GM21576 (cell line): ENCODE measurements at regions not wholly inside any gene's neighbourhood (a gene's known extent, or its start where the extent isn't known, plus 50 kb on each side); places are given as distances from the start of the nearest gene placed in this dataset.

Experiments
- ATAC-seq: cut with Tn5 transposase; IDR thresholded peaks from one replicate; pipeline ENCODE4 v1.9.1; 2021; ENCODE audit warnings: mild to moderate bottlenecking, moderate library complexity; ENCODE audit not compliant: unreplicated experiment

DNA sequence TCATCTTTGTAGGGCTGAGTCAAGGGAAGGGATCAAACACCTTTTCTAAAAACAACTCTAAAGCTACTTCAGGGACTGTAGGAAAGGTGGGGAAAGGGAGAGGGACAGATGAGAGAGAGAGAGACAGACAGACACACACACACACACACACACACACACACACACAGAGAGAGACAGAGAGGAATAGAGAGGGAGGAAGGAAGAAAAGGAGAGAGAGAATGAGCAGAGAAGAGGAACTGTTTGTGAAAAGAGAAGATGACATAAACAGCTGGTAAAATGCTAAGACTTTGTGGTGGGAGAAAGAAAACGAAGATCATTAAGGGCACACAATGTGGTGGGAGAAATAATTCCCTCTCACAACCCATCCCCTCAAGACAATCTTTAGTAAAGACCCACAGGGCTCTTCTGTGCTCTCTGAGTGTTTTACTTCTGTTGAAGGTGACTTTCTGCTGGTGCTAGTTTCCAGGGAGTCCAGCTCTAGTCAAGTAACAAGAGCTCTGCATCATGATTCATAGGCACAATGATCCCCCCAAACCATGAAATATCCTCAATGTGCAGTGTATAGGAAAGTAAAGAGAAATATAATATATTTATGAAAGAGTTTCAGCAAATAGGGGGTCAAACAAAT lies 77.2 kb upstream of the STK17B start:
- no peak for ATAC-seq

DNA sequence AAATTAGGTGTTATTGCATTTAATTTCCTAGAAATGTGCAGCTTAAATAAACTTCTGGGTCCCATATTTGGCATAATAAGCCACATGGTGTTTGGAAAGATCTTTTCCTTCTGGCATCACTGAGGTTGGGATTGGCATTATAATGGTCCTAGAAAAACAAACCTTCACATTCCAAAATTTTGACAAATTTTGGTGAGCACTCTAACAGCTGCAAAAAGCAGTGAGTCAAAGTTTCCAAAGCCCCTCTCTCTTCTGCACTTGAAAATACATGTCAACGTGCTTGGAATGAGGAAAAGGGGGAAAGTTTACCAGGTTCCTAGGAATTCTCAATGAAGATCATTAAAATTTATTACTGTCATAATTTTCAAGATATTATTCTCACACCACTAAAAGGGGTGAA lies 77.8 kb upstream of the STK17B start:
- no peak for ATAC-seq

- ATAC-seq, result peak; percentile 84
These were observed 78.5 kb upstream of the STK17B start for GRCh38 chr2:196249860-196250259.

- no peak for ATAC-seq
These were observed 79.8 kb upstream of the STK17B start for GRCh38 chr2:196251132-196251531.

- no peak for ATAC-seq
These were observed 81.2 kb upstream of the STK17B start for GRCh38 chr2:196252408-196253115.

DNA sequence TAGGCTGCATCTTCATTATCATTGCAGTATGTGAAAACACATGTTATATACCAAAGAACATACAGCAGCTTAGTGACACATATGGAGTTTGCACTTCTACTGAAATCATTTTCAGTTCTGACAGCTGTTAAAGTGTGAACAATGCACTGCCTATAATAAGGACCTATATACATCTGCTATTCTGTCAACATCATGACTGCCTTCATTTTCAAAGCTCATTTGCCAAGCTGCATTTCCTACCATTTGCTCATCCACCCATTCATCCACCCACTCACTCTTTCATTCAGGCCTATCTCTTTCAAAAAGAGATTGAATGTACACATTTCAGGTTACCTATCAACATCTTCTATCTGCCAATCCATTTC lies 81.7 kb upstream of the STK17B start:
- ATAC-seq, result no peak

DNA sequence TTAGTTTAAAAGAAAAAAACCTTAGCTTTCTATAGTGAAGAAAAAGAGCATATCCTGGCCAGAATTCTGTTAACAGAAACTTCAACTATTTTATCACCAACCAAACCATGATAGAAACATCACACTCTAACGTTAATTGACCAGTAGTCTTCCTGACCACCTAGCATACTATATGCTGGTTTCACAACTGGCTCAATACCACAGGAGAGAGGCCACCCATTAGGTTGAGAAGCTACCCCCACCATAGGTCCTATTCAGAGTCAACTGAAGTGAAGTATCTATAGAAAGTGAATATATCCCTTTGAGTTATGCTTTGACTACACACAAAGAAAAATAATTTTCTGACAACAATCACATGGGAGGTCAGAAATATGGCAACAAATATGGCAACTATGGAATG lies 85.2 kb upstream of the STK17B start:
- ATAC-seq, result no peak

DNA sequence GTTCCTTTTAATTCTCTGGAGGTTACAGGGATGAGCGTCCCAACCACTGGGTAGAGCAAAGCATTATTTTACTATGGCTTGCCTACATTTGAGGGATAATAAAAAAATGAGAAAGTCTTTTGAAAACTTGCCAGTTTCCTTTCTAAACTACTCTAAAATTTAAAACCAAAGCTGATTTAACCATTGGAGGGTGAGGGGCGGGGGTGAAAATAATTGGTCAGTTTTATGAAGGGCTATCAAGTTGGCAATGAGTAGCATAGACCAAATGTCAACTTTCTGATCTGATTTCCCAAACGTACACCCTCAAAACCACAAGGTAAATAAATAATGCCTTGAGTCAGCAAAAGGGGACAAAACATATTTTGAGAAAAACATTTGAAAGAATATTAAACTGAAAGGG lies 85.7 kb upstream of the STK17B start:
- ATAC-seq, result no peak

DNA sequence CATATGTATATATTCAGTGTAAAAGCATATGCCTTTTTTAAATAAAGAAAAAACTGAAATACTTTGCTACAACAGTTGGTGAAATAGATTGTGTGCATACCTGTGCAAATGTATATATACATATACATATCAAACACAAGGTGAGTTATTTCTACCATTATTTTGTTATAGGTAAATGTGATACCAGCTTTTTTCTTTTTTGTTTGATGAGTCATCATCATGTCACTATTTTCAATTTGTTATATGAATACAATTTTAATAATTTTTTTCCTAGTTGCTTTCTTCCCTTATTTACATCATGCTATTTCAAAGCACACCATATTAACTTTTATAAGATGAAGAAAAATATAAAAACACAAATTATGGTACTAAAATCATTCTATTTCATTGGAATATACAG lies 87.0 kb upstream of the STK17B start:
- no peak for ATAC-seq

GRCh38 chr2:196259507-196260481 lies 88.4 kb upstream of the STK17B start:
- ATAC-seq, result no peak

GRCh38 chr2:196260546-196260945 lies 89.2 kb upstream of the STK17B start:
- no peak for ATAC-seq

DNA sequence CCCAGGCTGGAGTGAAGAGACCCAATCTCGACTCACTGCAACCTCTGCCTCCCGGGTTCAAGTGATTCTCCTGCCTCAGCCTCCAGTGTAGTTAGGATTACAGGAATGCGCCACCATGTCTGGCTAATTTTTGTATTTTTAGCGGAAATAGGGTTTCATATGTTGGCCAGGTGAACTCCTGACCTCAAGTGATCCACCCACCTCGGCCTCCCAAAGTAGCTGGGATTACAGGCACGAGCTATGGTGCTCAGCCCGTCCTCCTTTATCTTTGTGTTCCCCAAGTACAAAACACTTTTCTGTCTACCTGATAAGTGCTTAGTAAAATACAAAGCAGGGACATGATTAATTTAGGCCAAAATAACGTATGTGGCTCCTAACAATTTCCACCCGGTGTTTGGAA lies 91.2 kb upstream of the STK17B start:
- ATAC-seq, result no peak

- ATAC-seq, result peak; percentile 98
These were observed 91.9 kb upstream of the STK17B start for GRCh38 chr2:196263181-196263747.

- no peak for ATAC-seq
These were observed 95.0 kb upstream of the STK17B start for GRCh38 chr2:196266351-196266750.

DNA sequence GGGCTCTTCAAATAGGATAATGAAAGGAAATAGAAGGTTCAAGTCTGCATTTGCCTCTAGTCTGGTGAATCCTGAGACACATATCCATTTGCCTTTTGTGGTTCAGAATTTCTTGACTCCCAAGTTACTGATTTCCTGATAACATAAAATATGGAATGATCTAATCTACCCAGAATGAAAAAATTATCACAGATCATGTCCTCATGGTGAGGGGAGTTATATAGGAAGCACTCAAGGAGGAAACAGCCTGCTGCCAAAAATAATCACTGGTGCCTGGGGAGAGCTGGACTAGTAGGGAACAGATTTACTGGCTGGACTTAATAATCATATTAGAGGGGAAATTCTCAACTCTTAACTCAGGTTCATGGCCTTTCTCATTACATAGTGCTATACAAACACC lies 95.5 kb upstream of the STK17B start:
- ATAC-seq, result no peak

DNA sequence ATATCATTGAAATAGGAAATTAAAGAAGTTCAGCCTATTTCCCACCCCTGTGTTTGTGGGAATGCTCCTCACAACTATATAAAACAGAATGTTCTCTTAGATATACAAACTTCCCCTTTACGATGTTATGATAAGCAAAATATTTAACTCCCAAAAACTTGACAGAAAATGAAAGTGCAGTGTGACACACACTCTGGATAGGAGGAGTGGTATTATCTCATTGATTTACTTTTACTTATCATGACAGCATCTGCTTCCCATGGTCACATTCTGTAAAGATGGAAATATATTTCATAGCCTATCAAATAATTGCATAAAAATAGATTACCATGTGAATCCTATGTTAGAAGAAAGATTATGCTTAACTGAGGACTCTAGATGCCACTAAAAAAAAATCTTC lies 96.6 kb upstream of the STK17B start:
- no peak for ATAC-seq

GRCh38 chr2:196268538-196269338 lies 97.4 kb upstream of the STK17B start:
- ATAC-seq, result peak; percentile 54

- ATAC-seq, result no peak
These were observed 100.4 kb upstream of the STK17B start for GRCh38 chr2:196271795-196272194.

- peak; percentile 52 for ATAC-seq
These were observed 103.0 kb upstream of the STK17B start for GRCh38 chr2:196274387-196274809.

DNA sequence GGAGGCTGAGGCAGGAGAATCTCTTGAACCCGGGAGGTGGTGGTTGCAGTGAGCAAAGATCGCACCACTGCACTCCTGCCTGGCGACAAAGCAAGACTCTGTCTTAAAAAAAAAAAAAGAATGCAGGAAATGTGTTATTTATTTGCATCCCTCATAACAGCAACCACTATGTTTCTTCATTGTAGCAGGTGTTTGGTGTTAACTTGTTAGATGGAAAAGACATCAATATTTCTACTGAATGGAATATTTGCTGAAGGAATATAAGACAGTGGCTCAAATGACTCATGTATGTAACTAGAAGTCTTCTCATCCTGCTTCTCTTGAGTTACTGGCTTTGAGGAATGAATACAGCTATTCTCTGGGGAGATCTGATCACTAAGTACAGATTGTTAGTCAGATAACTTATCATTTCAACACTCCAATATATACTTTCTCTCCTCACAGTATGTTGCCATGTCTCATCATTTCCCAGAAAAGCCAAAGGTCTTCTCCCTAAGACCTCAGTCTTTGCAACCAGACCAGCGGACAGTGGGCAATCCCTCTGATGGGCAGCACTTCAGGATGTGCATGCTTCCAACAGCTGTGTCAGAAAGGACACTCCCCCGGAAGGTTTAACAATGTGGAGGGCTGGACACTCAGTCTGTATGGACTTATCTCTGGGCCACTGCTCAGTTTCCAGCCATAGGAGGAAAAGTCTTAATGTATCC lies 104.4 kb upstream of the STK17B start:
- no peak for ATAC-seq
